Activated CD8-positive, alpha-beta memory T cell treated with anti-CD3 and anti-CD28 coated beads for 36 hours (primary cell): ENCODE measurements at regions not wholly inside any gene's neighbourhood (a gene's known extent, or its start where the extent isn't known, plus 50 kb on each side); places are given as distances from the start of the nearest gene placed in this dataset.

ENCODE experiments used
- CTCF ChIA-PET: fragments of 350-600 bp; sonication (Branson Sonifier 250); formaldehyde crosslinking; loops from one replicate; lab custom pipeline; 2021; ENCODE audit warnings: antibody characterized with exemption; lab: Charles Lee
- POLR2A ChIA-PET: fragments of 350-600 bp; sonication (Branson Sonifier 250); formaldehyde crosslinking; loops from one replicate; lab custom pipeline; 2021; ENCODE audit warnings: antibody characterized with exemption; lab: Charles Lee

DNA sequence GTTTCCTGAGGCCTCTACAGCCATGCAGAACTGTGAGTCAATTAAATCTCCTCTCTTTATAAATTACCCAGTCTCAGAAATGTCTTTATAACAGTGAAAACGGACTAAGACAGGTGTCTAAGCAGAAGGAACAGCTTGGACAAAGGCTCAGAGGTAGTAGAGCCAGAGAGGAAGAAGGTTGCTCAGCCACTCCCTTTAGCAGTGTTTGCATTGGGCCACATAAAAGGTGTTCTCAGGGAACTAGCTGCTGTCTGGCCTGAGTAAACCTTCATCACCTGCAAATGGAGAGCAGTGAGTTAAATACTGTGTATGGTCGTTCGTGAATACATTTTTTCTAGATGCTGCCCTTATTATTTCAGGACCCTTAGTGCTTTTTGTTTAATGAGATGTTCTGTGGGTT is 383.4 kb downstream of the EFNB2 start:
- POLR2A ChIA-PET, result no interaction called here
- CTCF ChIA-PET, result no interaction called here

DNA sequence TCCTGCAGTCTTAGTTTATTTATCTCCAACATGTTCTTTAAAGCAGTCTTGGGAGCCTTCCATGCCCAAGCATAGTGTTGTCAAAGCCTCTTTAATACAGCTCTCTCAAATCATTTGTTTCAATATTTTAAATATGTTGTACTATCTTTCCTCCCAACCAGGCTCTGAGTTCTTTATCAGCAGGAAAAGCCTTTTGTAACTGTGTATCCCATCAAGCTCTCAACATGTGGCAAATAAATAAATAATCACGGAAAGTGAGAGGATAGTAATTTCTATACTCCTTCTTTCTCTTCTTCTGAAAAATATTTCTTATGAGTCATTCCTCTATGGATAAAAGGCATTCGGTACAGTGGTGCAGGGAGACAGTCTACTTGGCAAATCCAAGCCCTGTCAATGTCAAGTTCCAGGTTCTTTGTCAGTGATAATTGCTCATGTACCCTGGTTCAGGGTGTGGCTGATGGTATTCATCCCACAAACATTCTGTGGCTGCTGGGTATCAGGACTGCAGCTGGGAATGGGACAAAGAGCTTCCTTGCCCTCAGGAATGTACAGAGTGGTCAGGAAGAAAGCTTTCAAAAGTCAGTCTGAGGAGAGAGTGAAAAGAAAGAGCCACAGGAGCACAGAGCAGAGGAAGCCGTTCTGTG is 384.3 kb downstream of the EFNB2 start:
- ChIA-PET CTCF (no interaction called here), POLR2A (no interaction called here)

DNA sequence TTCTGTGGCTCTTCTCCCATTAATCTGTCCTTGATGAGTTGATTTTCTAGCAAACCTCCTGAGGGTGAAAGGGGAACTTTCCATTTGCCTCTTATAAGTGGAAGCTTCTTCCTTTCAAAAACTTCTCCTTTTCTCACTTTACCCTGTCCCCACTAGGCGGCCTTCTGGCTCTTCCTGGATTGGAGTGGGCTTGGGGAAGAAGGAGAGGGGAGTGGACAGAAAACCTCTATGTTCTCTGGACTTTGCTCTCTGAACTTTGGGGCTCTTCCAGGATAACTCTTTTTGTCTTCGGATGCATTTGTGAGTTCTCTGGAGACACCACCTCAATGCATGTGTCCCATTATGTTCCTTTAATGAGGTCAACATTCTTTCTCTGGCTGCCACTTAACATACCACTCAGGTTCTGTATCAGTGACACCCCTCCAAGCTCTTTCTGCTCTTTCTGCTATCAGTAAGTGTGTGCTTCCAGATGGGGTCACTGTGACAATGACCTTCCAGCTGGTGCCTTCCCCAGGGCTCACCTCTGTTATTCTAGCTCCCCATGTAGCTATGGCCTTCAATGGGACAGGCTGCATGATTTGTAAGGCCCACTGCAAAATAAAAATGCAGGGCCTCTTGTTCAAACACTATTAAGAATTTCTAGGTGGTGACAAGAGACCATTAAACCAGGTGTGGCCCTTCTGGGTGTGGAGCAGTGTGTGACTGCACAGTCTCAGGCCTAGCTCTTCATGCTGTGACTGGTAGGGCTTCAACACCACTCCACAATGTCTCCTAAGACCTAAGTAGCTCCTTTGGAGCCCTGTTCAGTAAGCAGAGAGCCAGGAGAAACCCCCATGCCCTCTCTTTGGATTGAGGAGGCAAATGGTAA is 389.2 kb downstream of the EFNB2 start:
- POLR2A ChIA-PET, result no interaction called here
- CTCF ChIA-PET, result no interaction called here

DNA sequence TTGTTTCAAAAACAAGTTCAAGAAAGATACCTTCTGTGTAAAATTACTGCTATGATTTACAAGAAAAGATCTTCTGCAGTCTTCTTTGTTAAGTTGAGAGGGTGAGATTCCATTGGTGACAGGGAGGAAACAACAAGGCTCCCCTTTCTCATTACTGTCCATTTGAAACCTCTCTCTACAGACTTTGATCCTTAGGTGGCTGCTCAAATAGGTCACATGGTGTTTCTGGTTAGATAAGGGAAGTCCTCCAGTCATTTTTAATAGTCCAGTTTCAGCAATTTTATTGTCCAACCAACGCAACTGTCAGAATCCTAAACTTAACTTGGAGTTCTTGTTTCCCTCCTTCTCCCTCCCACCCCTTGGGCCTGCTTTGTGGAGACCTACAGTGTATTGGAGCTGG is 390.4 kb downstream of the EFNB2 start:
- ChIA-PET POLR2A (no interaction called here), CTCF (no interaction called here)

DNA sequence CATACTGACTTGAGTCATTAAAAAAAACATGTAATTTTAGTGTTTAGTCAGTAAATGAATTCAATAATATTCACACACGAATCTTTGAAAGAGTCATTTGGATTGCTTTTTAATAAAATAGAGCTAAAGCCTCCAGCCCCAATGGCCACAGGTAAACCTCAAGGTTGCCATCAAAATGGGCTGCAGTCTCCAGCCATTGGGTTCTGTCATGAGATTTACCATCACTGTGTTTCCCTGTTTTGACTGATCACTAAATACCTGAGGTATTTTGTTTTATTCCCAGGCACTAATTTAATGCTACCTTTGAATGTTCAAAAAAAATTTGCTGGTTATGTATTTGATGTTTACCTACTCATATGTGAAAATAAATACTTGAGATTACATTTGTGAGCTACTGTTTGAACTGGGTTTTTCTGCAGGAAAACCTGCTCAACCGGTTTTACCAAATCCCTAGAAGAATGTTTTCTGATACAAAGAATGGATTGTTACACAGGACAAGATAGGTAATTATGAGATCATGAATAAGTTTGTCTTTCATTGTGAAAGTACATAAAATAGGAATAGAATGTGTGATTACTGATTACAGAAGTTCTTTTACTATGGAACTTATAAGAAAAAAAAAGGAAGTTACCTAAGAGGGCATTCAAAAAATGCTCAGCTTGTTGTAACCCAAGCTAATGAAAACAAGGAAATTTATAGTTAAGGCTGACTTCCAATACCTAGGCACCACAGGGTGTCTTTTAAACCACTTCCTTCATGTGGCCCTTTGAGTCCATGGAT is 391.3 kb downstream of the EFNB2 start:
- POLR2A ChIA-PET, result no interaction called here

DNA sequence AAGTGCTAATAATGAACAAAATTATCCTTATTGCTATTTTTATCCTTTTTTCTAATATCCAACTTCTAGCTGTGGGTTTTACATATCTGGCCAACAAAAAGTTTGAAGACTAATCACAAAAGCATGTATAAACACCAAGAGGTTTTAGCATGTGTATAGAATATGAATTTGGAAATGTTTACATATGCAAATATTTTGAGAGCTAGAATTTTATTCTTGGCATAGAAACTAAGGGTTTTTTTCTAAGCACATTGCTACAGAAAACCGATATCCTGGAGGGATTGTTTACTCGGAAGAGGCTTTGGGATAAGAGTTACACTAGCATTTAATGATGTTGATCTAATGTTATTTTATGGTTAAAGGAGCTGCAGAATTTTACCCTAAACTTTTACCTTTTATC is 392.1 kb downstream of the EFNB2 start:
- CTCF ChIA-PET, result interaction anchor here (0.7 kb wide), 1 partner anchor 94 kb away, joined by 3 read pairs; no protein-coding TSS in a partner anchor
- POLR2A ChIA-PET, result no interaction called here

More for the DNA sequence above, 391.3 kb downstream of the EFNB2 start:
- CTCF ChIA-PET, result no interaction called here

DNA sequence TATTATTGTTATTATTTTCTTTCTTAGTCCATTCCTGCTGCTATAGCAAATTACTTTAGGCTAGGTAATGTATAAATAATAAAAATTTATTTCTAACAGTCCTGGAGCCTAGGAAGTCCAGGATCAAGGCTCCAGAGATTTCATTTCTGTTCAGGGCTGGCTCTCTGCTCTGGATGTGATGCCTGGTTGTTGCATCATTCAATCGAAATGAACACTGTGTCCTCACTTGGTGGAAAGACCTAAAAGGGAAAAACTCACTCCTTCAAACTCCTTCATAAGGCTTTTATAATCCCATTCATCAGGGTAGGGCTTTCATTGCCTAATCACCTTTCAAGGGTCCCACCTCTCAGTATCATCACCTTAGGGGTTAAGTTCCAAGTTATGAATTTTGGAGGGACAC is 395.0 kb downstream of the EFNB2 start:
- ChIA-PET CTCF (no interaction called here), POLR2A (no interaction called here)

DNA sequence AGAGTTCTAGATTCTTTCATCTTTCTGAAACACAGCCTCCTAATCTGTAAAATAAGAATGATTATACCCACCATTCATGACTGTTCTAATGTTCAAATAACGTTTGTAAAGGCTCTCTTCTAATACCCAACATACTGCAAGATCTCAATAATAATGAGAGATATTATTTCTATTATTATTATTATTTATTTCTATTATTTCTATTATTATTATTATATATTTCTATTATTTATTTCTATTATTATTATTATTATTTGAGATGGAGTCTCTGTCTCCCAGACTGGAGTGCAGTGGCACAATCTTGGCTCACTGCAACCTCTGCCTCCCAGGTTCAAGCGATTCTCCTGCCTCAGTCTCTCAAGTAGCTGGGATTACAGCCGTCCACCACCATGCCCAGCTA is 395.5 kb downstream of the EFNB2 start:
- CTCF ChIA-PET, result no interaction called here
- POLR2A ChIA-PET, result no interaction called here

DNA sequence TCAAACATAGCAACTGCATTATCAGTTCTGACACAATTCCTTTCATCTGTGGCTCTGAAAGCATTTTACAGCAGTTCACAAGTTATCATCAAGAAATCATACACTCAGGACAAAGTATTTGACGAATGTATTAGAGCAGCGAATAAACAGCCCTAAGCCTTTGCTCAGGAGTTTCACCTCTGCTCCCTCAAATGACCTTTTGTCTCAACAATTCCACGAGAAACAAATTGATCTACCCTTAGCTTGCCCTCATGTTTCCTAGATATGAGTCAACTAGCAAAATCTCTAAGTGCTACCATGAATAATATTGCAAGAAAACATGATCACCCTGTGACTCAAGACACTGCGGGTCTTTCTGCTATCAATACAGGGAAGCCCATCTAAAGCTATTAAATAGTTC is 396.1 kb downstream of the EFNB2 start:
- POLR2A ChIA-PET, result no interaction called here
- CTCF ChIA-PET, result no interaction called here

DNA sequence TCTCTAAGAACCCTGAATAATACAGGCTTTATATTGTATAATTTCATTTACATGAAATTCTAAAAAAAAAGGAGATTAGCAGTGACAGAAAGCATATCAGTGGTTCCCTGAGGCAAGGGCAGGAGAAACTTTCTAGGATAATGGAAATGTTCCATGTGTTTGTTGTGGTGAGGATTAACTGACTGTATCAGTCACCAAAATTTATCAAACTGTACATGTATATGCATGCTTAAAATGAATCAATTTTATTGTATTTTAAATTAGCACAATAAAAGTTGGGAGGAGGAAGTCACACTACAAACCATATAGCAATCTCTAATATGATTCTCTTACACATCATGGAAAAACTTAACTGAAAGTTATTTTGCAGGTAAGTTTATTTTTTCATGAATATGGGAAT is 396.8 kb downstream of the EFNB2 start:
- CTCF ChIA-PET, result no interaction called here
- POLR2A ChIA-PET, result no interaction called here

DNA sequence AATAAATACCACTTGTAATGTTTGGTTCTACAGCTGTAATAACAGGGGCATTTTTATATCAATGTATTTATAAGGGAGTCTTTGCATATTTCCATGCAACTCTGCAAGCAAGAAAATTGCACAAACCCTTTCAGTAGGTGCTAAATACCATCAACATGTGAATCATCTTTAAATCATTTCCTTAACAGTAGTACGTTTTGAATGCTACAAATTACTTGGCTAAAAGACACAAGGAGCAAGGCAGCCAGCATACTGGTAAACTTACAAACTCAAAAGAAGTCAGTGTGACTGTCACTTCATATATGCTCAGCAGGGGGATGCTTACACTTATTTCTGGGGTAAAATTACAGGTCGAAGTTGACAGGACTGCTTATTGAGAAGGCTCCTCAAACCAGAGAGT is 402.4 kb downstream of the EFNB2 start:
- POLR2A ChIA-PET, result no interaction called here
- CTCF ChIA-PET, result no interaction called here

DNA sequence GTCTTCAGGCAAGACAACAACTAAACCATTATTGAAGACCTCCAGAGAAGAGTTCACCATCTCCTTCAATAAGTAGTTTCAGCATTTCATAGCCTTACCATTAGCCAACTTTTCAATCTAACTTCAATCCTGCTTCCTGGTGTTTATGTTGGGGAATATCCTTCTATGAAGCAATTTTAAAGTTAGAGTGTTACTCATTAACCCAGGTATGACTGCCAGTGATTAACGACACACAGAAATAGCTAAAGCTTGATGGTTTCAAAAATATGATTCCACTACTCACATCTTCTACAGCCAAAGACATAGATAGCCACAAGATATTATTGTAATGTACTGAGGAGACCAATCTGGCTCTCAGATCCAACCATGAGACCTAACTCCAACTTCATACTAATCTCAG is 403.2 kb downstream of the EFNB2 start:
- ChIA-PET CTCF (no interaction called here), POLR2A (no interaction called here)

DNA sequence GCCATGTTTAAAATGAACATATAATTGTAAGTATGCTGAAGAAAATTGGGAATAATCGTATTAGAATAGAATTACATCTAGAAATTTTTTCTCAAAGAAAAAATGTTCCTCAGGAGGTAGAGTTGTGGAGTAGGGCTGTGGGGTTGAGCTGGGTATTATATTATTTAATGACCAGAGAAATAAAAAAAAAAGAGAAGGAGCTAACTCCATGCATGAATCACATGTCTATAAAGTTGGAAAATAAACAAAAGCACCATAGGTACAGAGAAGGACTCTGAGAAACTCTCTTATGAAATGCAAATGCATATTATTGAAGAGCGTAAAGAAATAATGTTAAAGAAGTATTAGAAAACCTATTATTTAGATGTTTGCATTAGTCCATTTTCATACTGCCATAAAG is 405.5 kb downstream of the EFNB2 start:
- ChIA-PET POLR2A (no interaction called here), CTCF (no interaction called here)

DNA sequence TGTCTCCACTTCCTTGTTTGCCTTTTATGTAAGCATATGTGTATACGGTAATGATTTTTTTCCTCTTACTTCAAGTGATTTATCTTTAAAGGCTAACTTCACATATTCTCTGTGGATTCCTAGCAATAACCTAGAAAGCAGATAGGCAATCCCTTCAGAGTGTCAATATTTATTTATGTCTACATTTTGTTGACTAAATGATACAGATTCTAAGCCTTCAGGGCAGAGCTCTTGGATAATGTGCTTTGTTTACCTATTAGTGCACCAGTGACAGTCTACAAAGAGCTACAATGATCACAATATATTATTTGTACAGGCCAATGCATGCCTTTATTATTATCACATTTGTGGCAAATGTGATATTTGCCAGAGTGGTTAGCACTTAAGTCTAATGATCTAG is 406.2 kb downstream of the EFNB2 start:
- ChIA-PET CTCF (no interaction called here), POLR2A (no interaction called here)

DNA sequence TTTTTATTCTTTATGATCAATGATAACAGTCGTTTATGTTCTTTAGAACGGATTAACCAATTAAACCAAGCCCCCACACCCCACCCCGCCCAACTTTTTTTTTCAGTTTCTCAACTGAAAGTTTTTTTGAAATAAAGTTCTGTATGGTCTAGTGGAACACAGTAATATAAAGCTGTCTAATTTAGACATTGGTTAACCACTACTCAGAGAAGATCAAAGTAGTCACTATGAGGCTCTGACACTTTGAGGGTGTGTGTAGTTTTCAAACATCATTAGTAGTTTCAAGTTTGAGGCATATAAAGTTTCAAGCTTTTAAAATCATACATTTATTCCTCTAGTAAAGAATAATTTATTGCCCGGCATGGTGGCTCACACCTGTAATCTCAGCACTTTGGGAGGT is 413.2 kb downstream of the EFNB2 start:
- ChIA-PET CTCF (no interaction called here), POLR2A (no interaction called here)

DNA sequence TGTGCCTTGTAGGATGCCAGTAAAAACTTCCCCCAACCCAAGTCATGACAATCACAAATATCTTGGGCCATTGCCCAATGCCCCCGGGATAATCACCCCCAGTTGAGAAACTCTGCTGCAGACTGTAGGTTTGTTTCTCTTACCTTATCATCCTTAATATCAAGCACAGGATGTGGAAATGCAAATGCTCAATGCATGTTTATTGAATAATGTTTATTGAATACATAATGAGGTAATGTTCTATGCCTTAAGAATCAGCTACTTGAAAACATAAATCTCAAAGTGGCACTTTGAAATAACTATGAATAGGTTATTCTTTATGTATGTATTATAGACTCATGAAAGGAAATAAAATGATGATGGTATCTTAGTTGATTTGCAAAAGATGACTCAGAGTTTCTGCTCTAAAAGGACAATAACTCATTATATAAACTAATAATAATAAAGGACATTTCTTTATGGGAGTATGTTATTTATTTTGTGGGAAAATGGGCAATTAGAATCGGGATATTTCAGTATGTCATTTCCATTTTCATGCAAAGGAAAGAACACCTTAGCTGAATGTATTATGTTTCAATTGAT is 414.2 kb downstream of the EFNB2 start:
- POLR2A ChIA-PET, result no interaction called here
- CTCF ChIA-PET, result no interaction called here

DNA sequence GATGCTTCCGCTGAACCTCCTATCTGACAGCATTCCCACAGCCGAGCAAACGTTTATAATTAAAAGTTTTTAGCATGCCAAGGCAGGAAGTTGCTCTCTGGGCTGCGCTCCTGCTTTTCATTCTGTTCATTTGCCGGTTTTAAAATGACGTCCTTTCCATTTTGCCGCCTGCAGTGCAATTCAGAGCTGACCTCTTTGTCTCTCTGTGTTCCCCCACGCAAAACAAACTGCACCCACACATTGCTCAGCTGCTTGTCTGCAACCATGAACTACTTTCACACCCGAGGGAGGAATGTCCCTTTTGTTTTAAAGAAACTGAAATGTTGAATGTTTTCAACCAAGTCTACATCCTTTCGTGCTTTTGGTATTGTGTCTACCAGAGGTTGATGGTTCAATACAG is 416.5 kb downstream of the EFNB2 start:
- ChIA-PET POLR2A (no interaction called here), CTCF (no interaction called here)

DNA sequence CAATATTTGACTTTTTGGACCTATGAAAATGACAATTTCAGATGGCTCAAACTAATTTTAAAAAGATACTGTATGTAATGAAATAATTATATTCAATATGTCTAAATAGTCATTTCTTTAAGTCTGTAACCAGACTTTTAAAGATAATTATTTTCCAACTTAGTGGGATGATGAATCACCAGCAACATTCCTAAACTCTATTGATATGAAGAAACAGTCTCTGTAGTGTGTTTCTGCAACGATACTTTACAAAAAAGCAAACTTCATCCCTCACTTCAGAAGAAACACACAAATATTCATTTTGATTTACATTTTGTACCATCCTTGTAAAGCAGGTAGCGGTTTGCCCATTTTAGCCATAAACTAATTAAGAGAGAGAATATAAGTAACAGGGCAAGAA is 417.4 kb downstream of the EFNB2 start:
- POLR2A ChIA-PET, result no interaction called here
- CTCF ChIA-PET, result no interaction called here

DNA sequence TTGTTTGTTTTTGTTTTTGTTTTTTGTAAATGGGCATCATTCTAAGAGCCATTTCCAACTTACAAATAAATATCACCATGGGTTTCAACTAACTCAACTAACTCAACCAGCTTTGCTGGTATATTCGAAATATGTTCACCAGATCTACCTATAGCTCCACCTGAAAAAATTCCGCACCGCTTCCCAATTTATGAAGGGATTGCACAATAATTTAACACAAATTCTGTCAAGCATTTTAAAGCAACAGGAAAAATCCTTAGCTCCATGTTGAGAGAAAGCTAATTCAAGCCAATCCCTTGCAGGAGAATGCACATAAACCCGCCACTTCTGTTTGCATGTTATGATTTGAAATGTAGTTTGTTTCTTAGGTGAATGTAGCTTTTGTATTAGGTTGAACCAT is 417.8 kb downstream of the EFNB2 start:
- ChIA-PET CTCF (no interaction called here), POLR2A (no interaction called here)

DNA sequence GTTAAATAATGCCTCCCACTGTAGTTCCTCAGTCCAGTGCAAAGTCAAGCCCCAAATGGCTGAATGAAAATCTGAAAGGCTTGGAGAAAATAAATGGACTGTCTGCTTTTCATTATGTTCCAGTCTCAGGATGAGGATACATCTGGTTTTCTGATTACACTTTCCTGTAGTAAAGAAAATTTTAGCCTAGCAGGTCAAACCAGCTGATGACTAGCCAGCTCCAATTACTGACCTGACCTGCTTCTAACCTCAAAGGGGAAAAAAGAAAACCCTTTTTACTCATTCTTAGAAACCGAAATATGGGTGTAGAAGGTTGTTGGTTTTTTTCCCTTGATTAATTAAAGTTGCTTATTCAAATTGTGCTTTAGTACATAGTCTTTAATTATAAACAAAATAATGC is 418.4 kb downstream of the EFNB2 start:
- ChIA-PET CTCF (no interaction called here), POLR2A (no interaction called here)
